Upper lobe of left lung (tissue), 6 donors: ENCODE measurements at regions not wholly inside any gene's neighbourhood (a gene's known extent, or its start where the extent isn't known, plus 50 kb on each side); places are given as distances from the start of the nearest gene placed in this dataset.

Source experiments
- ATAC-seq, 2 donors: fragments of 200-7000 bp; cut with Tn5 transposase; one replicate each; pipeline ENCODE4 v1.9.1; 2022; ENCODE audit warnings: mild to moderate bottlenecking in 2 of 2, moderate library complexity in 2 of 2; ENCODE audit not compliant: low FRiP score in 2 of 2
- DNase-seq, 2 donors: peaks; one replicate each; pipeline ENCODE4 v3.0.0-alpha.2; 2019 to 2020
- H3K27ac ChIP-seq, 4 donors: fragments of 200-600 bp; sonication (generic); one replicate each; pipeline ENCODE4 v1.5.1; 2016 to 2019
- H3K27me3 ChIP-seq, 4 donors: fragments of 200-600 bp; sonication (generic); one replicate each; pipeline ENCODE4 v1.5.1; 2017 to 2019
- H3K36me3 ChIP-seq, 4 donors: fragments of 200-600 bp; sonication (generic); one replicate each; pipeline ENCODE4 v1.5.1; 2016 to 2019
- H3K4me1 ChIP-seq, 4 donors: fragments of 200-600 bp; sonication (generic); one replicate each; pipeline ENCODE4 v1.5.1; 2018 to 2019
- H3K4me3 ChIP-seq, 4 donors: fragments of 200-600 bp; sonication (generic); one replicate each; pipeline ENCODE4 v1.5.1; 2017 to 2019; ENCODE audit warnings: mild to moderate bottlenecking in 2 of 4, moderate library complexity in 1 of 4
- H3K9me3 ChIP-seq, 4 donors: fragments of 200-600 bp; sonication (generic); one replicate each; pipeline ENCODE4 v1.5.1; 2018 to 2019
- EP300 ChIP-seq, 4 donors: sonication (generic); formaldehyde crosslinking; IDR thresholded peaks; one replicate each; pipeline ENCODE4 v1.5.1; 2017; ENCODE audit warnings: antibody characterized with exemption in 4 of 4, control low read depth in 2 of 4
- POLR2A ChIP-seq, 4 donors: fragments of 450-650 bp; IDR thresholded peaks; one replicate each; pipeline ENCODE4 v1.5.1; 2016 to 2017; ENCODE audit warnings: antibody characterized with exemption in 4 of 4, mild to moderate bottlenecking in 2 of 4
- POLR2AphosphoS5 ChIP-seq, 2 donors: sonication (generic); formaldehyde crosslinking; IDR thresholded peaks; one replicate each; pipeline ENCODE4 v1.5.1; 2017; ENCODE audit warnings: antibody characterized with exemption in 2 of 2
- WGBS, 2 donors: methylation state at CpG; one replicate each; pipeline ENCODE4 v1.1.5; 2017 to 2018; 5-methylcytosine and 5-hydroxymethylcytosine counted together
- TF ChIP-seq, protein P1 (sequence below), 6 experiments: fragments of 450-650 bp in 4 of 6; fragments of 200-600 bp in 2 of 6; sonication (generic) in 2 of 6; IDR thresholded peaks; one replicate each; pipeline ENCODE4 v1.5.1; 2016 to 2019; ENCODE audit warnings: antibody characterized with exemption in 6 of 6
- donor health status: DM: no; HTN: no; CAD: no; lungs with moderate emphysema.
- donor health status: DM: no; HTN: yes; CAD: no; lungs with severe emphysema.

DNA sequence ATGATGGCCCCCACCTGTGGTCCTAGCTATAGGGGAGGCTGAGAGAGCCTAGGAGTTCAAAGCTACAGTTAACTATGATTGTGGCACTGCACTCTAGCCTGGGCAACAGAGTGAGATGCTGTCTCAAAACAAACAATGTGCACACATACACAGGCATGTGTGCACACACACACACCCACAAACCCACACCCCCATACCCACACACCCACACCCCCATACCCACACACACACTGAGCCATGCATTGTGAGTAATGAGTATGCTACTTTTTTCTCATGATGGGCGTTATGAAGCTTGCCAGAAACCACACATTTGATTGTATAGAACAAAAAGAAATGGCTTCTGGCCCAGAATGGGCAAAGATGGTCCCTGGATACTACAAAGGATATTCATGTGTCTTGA, 691.1 kb downstream of the SLC4A3 start:
- no peaks in the 10 kb centered on the region for H3K36me3 ChIP-seq
- H3K4me3 ChIP-seq, result no peak overlapping the region
- ATAC-seq (no peak), DNase-seq (no peak)
- no peaks in the 10 kb centered on the region for H3K4me1 ChIP-seq
- H3K27me3 ChIP-seq, result no peaks in the 10 kb centered on the region
- no peak overlapping the region for H3K27ac ChIP-seq
- no peaks in the 10 kb centered on the region for H3K9me3 ChIP-seq
- WGBS, 2 donors, result 53 to 62% methylated on average over 1 of the region's 1 CpG
- TF ChIP-seq POLR2AphosphoS5 (IDR thresholded peaks at IDR 0.05), result no peak
- TF ChIP-seq, protein P1, sequence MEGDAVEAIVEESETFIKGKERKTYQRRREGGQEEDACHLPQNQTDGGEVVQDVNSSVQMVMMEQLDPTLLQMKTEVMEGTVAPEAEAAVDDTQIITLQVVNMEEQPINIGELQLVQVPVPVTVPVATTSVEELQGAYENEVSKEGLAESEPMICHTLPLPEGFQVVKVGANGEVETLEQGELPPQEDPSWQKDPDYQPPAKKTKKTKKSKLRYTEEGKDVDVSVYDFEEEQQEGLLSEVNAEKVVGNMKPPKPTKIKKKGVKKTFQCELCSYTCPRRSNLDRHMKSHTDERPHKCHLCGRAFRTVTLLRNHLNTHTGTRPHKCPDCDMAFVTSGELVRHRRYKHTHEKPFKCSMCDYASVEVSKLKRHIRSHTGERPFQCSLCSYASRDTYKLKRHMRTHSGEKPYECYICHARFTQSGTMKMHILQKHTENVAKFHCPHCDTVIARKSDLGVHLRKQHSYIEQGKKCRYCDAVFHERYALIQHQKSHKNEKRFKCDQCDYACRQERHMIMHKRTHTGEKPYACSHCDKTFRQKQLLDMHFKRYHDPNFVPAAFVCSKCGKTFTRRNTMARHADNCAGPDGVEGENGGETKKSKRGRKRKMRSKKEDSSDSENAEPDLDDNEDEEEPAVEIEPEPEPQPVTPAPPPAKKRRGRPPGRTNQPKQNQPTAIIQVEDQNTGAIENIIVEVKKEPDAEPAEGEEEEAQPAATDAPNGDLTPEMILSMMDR (IDR thresholded peaks at IDR 0.05), result no peak
- no peak for TF ChIP-seq POLR2A (IDR thresholded peaks at IDR 0.05)
- no peak for TF ChIP-seq EP300 (IDR thresholded peaks at IDR 0.05)

DNA sequence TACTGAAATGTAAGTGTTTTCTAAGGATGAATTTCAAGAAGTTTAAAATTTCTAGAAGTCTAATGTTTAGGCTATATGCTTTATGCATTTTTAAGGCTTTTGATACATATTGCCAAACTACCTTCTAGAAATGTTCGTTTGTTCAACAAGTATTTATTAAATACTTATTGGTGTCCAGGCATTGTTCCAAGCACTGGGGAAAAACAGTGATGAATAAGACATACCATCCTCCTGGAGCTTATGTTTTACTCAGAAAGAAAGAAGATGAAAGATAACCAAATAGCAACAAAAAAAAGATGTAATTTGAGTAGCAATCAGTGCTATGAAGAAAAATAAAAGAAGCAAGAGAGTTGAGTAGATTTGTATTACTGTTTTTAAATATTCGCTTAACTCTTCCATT, 692.9 kb downstream of the SLC4A3 start:
- H3K27me3 ChIP-seq, result no peaks in the 10 kb centered on the region
- no peak overlapping the region for H3K27ac ChIP-seq
- H3K4me1 ChIP-seq, result no peaks in the 10 kb centered on the region
- no peaks in the 10 kb centered on the region for H3K36me3 ChIP-seq
- DNase-seq (no peak), ATAC-seq (no peak)
- WGBS, 2 donors, result 60 to 69% methylated on average over 2 of the region's 2 CpGs
- no peaks in the 10 kb centered on the region for H3K9me3 ChIP-seq
- H3K4me3 ChIP-seq, result no peak overlapping the region
- TF ChIP-seq POLR2A (IDR thresholded peaks at IDR 0.05), result no peak
- TF ChIP-seq, protein P1 (IDR thresholded peaks at IDR 0.05), result no peak

DNA sequence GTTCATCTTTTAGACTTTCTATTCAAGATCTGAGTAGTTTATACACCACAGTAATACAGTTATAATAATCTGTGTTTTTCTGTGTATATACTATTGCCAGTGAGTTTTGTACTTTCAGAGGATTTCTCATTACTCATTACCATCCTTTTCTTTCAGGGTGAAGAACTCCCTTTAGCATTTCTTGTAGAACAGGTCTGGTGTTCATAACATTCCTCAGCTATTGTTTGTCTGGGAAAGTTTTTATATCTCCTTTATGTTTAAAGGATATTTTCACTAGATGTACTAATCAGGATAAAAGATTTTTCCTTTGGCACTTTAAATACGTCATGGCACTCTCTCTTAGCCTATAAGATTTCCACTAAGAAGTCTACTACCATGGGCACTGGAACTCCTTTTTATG, 705.5 kb downstream of the SLC4A3 start:
- DNase-seq (no peak), ATAC-seq (no peak)
- 53 to 81% methylated on average over 1 of the region's 1 CpG for WGBS, 2 donors
- TF ChIP-seq EP300 (IDR thresholded peaks at IDR 0.05) (no peak), POLR2A (IDR thresholded peaks at IDR 0.05) (no peak), POLR2AphosphoS5 (IDR thresholded peaks at IDR 0.05) (no peak)
- TF ChIP-seq, protein P1 (IDR thresholded peaks at IDR 0.05), result no peak
- Histone ChIP-seq H3K27ac (no peak overlapping the region), H3K27me3 (no peaks in the 10 kb centered on the region), H3K4me3 (no peak overlapping the region), H3K9me3 (peaks cover 0 to 5% (median 4%) of the 10 kb centered on the region in 4 donors), H3K4me1 (no peaks in the 10 kb centered on the region), H3K36me3 (no peaks in the 10 kb centered on the region)

DNA sequence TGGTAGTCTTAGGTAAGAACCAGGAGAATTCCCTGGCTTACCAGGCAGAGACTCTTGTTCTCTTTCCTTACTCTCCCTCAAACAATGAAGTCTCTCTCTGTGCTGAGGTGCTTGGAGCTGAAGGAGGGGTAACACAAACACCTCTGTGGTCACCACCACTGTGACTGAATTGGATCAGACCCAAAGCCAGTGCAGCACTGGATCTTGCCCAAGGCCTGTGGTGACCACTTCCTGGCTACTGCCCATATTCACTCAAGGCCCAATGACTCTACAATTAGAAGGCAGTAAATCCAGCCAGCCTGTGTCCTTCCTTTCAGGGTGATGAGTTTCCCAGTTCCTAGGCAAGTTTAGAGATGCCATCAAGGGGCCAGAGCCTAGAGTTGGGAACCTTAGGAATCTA, 706.8 kb downstream of the SLC4A3 start:
- Histone ChIP-seq H3K9me3 (peaks cover 0 to 5% (median 4%) of the 10 kb centered on the region in 4 donors), H3K27me3 (no peaks in the 10 kb centered on the region), H3K4me3 (no peak overlapping the region), H3K4me1 (no peaks in the 10 kb centered on the region), H3K27ac (no peak overlapping the region), H3K36me3 (no peaks in the 10 kb centered on the region)
- TF ChIP-seq, protein P1 (IDR thresholded peaks at IDR 0.05), result no peak
- TF ChIP-seq POLR2A (IDR thresholded peaks at IDR 0.05) (no peak), EP300 (IDR thresholded peaks at IDR 0.05) (no peak), POLR2AphosphoS5 (IDR thresholded peaks at IDR 0.05) (no peak)
- no peak for ATAC-seq
- no peak for DNase-seq

DNA sequence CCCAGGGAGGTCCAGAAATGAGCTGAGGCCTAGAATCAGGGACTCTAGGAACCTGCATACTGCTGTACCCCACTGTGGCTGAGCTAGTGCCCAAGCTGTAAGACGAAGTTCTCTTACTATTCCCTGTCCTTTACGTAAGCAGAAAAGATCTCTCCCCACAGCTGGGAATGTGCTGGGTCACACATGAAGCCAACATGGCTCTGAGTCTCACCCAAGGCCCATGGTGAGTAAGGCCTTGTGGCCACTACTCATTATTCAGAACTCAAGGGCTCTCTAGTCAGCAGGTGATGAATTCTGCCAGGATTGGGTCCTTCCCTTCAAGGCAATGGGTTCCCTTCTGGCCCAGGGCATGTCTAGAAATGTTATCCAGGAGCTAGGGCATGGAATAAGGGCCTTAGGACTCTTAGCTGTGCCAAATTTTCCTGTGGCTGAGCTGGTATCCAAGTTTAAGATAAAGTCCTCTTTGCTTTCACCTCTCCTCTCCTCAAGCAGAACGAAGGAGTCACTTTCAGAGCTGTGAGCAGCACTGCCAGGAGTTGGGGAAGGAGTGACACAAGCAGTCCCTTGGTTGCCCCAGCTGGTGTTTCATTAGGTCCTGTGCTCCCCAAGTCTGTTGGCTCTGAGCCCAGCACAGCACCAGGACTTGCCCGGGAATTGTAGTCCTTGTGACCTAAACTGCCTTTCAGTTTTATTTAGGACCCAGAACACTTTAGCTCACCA, 707.6 kb downstream of the SLC4A3 start:
- Histone ChIP-seq H3K27ac (no peak overlapping the region), H3K36me3 (no peaks in the 10 kb centered on the region), H3K4me1 (no peaks in the 10 kb centered on the region), H3K9me3 (no peaks in the 10 kb centered on the region), H3K27me3 (no peaks in the 10 kb centered on the region), H3K4me3 (no peak overlapping the region)
- ATAC-seq (no peak), DNase-seq (no peak)
- TF ChIP-seq, protein P1 (IDR thresholded peaks at IDR 0.05), result no peak
- TF ChIP-seq POLR2AphosphoS5 (IDR thresholded peaks at IDR 0.05), result no peak
- no peak for TF ChIP-seq POLR2A (IDR thresholded peaks at IDR 0.05)
- TF ChIP-seq EP300 (IDR thresholded peaks at IDR 0.05), result no peak
- 63 to 69% methylated on average over 3 to 4 of the region's 4 CpGs for WGBS, 2 donors
